ENCODE measurements at regions not wholly inside any gene's neighbourhood (a gene's known extent, or its start where the extent isn't known, plus 50 kb on each side); places are given as distances from the start of the nearest gene placed in this dataset.

- no peak for DNase-seq (ENCODE audit: low read depth)
These were observed 64.7 kb downstream of the SNRPE start for GRCh38 chr1:203926025-203926540.

GRCh38 chr1:203929741-203930309 lies 68.4 kb downstream of the SNRPE start:
- DNase-seq (ENCODE audit: low read depth), result no peak

GRCh38 chr1:203930342-203930741 lies 68.9 kb downstream of the SNRPE start:
- no peak for DNase-seq (ENCODE audit: low read depth)

GRCh38 chr1:203931953-203932352 lies 70.6 kb downstream of the SNRPE start:
- DNase-seq (ENCODE audit: low read depth), result no peak

GRCh38 chr1:203932556-203932955 lies 71.2 kb downstream of the SNRPE start:
- DNase-seq (ENCODE audit: low read depth), result no peak

- no peak for DNase-seq (ENCODE audit: low read depth)
These were observed 72.6 kb downstream of the SNRPE start for GRCh38 chr1:203934027-203934426.

- no peak for DNase-seq (ENCODE audit: low read depth)
These were observed 73.3 kb downstream of the SNRPE start for GRCh38 chr1:203934651-203935050.

- no peak for DNase-seq (ENCODE audit: low read depth)
These were observed 73.9 kb downstream of the SNRPE start for GRCh38 chr1:203935321-203935720.

- no peak for DNase-seq (ENCODE audit: low read depth)
These were observed 76.4 kb downstream of the SNRPE start for GRCh38 chr1:203937678-203938330.

GRCh38 chr1:203944651-203945404 lies 83.4 kb downstream of the SNRPE start:
- DNase-seq (ENCODE audit: low read depth), result no peak

GRCh38 chr1:203954293-203954692 lies 92.9 kb downstream of the SNRPE start:
- DNase-seq (ENCODE audit: low read depth), result no peak

- no peak for DNase-seq (ENCODE audit: low read depth)
These were observed 93.6 kb downstream of the SNRPE start for GRCh38 chr1:203954788-203955552.

- DNase-seq (ENCODE audit: low read depth), result no peak
These were observed 104.2 kb upstream of the SOX13 start for GRCh38 chr1:203968761-203969160.

GRCh38 chr1:203969846-203970245 lies 103.1 kb upstream of the SOX13 start:
- no peak for DNase-seq (ENCODE audit: low read depth)

GRCh38 chr1:203985044-203985443 lies 87.9 kb upstream of the SOX13 start:
- DNase-seq (ENCODE audit: low read depth), result no peak

- DNase-seq (ENCODE audit: low read depth), result no peak
These were observed 87.2 kb upstream of the SOX13 start for GRCh38 chr1:203985676-203986075.

GRCh38 chr1:203986887-203987461 lies 85.9 kb upstream of the SOX13 start:
- no peak for DNase-seq (ENCODE audit: low read depth)

GRCh38 chr1:203990118-203990517 lies 82.8 kb upstream of the SOX13 start:
- no peak for DNase-seq (ENCODE audit: low read depth)

GRCh38 chr1:203992440-203992839 lies 80.5 kb upstream of the SOX13 start:
- peak; percentile 12 for DNase-seq (ENCODE audit: low read depth)

GRCh38 chr1:203993256-203993655 lies 79.7 kb upstream of the SOX13 start:
- no peak for DNase-seq (ENCODE audit: low read depth)

- no peak for DNase-seq (ENCODE audit: low read depth)
These were observed 77.7 kb upstream of the SOX13 start for GRCh38 chr1:203995228-203995627.

- DNase-seq (ENCODE audit: low read depth), result no peak
These were observed 76.8 kb upstream of the SOX13 start for GRCh38 chr1:203996126-203996525.
